Muscle of back (tissue), 3 donors: ENCODE measurements at regions not wholly inside any gene's neighbourhood (a gene's known extent, or its start where the extent isn't known, plus 50 kb on each side); places are given as distances from the start of the nearest gene placed in this dataset.
"Not testable (repeated sequence)": the region's sequence is repeated elsewhere in the genome, so short reads cannot be mapped to it uniquely, and the experiment has no call there.

ENCODE experiments used
- DNase-seq, 3 donors: peaks; one replicate each; pipeline versions ENCODE4 v3.0.0 to v3.0.0-alpha.2; 2013

DNA sequence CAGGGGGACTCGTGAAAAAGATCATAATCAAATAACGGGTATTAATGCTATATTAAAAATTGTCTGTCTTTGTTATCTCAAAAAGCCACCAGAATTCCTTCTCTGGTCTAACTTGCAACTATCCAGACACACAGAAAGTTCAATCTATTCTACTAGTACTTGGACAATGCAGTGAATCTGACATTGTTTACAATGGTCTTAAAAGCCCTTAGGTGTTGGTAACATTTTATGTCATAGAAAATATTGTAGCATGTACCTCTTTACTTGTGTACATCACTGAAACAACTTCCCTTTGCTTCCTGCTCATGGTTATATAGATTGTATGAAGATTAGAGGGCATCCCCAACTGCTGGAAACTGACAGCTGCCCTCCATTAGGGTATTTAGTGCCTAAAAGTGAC, 71.1 kb upstream of the PPP3CA start:
- no peak for DNase-seq

DNA sequence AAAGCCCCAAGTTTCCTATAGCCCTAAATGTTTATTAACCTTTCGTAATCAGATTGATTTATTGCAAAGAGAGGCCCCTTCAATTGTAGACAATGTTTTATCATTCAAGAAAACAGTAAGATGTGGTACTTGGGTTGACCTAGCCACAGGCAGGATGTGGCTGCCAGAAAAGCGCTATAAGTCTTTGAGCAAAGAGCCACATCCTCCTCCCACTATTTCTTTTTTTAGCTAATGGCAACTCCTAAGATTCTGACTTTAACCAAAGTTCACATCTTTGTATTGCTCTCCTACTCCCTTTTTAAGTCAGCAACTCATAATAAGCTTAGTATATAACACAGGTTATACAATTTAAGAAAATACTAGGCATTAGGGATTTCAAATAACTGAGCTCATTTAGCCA, 70.7 kb upstream of the PPP3CA start:
- no peak for DNase-seq

DNA sequence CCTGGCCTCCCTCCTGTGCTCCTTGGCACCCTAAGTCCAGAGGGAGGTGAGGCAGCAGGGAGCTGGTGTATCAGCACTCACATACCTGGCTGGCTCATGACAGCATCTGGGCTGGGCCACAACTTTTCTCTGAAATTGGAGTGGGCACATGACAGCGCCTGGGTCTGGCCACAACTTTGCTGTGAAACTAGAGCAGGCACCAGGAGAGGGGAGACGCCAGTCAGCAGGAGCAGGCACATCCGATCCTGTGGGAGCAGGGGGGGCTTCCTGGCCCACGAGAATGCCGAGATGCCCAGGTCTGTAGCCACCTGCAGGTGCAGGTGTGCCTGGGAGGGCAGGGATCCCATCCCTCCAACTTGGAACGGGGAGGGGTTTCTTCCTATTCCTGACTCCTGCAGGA, 69.7 kb upstream of the PPP3CA start:
- no peak for DNase-seq

GRCh38 chr4:101415962-101416361, 68.6 kb upstream of the PPP3CA start:
- DNase-seq = no peak

DNA sequence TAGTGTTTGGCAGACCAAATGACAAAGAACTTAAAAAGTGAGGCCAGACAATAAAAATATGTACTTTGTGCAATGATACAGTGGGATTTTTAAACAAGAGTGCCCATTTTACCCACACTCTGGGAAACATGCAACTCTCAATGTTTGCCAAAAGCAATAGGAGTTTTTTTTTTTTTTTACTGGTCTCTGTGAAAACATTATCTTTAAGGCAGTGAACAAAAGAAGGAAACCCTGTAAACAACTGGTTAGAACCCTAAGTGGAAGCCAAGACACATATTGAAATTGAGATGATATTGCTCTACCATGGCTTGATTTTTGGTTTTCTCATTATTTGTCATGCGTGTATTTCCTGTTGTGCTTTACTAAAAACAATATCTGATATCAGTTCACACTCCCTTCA, 67.2 kb upstream of the PPP3CA start:
- DNase-seq = no peak

- no peak for DNase-seq
Measured at GRCh38 chr4:101411926-101412325, 64.6 kb upstream of the PPP3CA start.

DNA sequence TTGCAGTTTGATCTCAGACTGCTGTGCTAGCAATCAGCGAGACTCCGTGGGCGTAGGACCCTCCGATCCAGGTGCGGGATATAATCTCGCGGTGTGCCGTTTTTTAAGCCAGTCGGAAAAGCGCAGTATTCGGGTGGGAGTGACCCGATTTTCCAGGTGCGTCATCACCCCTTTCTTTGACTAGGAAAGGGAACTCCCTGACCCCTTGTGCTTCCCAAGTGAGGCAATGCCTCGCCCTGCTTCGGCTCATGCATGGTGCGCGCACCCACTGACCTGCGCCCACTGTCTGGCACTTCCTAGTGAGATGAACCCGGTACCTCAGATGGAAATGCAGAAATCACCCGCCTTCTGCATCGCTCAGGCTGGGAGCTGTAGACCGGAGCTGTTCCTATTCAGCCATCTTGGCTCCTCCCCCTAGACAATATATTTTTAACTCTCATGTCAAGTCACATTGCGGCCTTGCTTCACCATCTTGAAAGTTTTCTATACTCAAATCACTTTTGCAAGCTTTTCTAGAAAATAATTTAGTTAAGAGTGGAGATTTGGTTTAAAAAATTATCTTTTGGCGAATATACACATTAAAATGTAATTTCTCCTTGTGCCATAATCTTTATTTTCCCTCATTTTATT, 64.1 kb upstream of the PPP3CA start:
- DNase-seq = not testable (repeated sequence)

GRCh38 chr4:101400096-101400495, 52.8 kb upstream of the PPP3CA start:
- DNase-seq = peak in 1 of 3 donors; percentile 17

GRCh38 chr4:101398807-101399206, 51.5 kb upstream of the PPP3CA start:
- DNase-seq = no peak
